Adrenal gland (tissue), 9 donors: ENCODE measurements at regions not wholly inside any gene's neighbourhood (a gene's known extent, or its start where the extent isn't known, plus 50 kb on each side); places are given as distances from the start of the nearest gene placed in this dataset.

ENCODE experiments used
- DNase-seq, 7 donors: peaks; one replicate each; pipeline ENCODE4 v3.0.0-alpha.2; 2019 to 2020
- H3K27ac ChIP-seq, 5 donors: fragments of 200-600 bp; sonication (generic) in 4 of 5; 1 replicate in 3 of 5; 2 replicates in 2 of 5; pipeline versions ENCODE4 v1.5.1 to v1.8.0; 2016 to 2020; ENCODE audit warnings: mild to moderate bottlenecking in 1 of 5
- H3K27me3 ChIP-seq: fragments of 200-600 bp; 2 replicates; pipeline ENCODE4 v1.8.0; 2021
- H3K36me3 ChIP-seq, 2 donors: fragments of 200-600 bp; replicated peaks in 1 of 2; 1 replicate in 1 of 2; 2 replicates in 1 of 2; pipeline versions ENCODE4 v1.5.1 to v1.8.0; 2018 to 2022
- H3K4me1 ChIP-seq, 2 donors: fragments of 200-600 bp; replicated peaks in 1 of 2; 1 replicate in 1 of 2; 2 replicates in 1 of 2; pipeline versions ENCODE4 v1.5.1 to v1.8.0; 2018 to 2021
- H3K4me3 ChIP-seq, 4 donors: fragments of 200-600 bp; sonication (generic) in 3 of 4; one replicate each; pipeline ENCODE4 v1.5.1; 2016 to 2018
- H3K9me3 ChIP-seq, 3 donors: fragments of 200-600 bp; sonication (generic) in 1 of 3; replicated peaks in 1 of 3; 1 replicate in 2 of 3; 2 replicates in 1 of 3; pipeline versions ENCODE4 v1.5.1 to v1.8.0; 2016 to 2021
- CTCF ChIP-seq, 6 experiments: fragments of 450-650 bp in 4 of 6; fragments of 200-600 bp in 2 of 6; sonication (generic) in 1 of 6; IDR thresholded peaks; 1 replicate in 5 of 6; 2 replicates in 1 of 6; pipeline versions ENCODE4 v1.5.1 to v1.8.0; 2016 to 2021; ENCODE audit warnings: antibody characterized with exemption in 6 of 6, mild to moderate bottlenecking in 2 of 6, moderate library complexity in 1 of 6
- POLR2A ChIP-seq, 2 donors: fragments of 450-650 bp; IDR thresholded peaks; one replicate each; pipeline ENCODE4 v1.6.1; 2017; ENCODE audit warnings: antibody characterized with exemption in 2 of 2, mild to moderate bottlenecking in 2 of 2, moderate library complexity in 1 of 2
- WGBS, 4 donors: extraction: QIAGEN DNeasy Blood & Tissue Kit in 2 of 4; methylation state at CpG; one replicate each; pipeline versions ENCODE4 v1.1.5 to v1.1.7; 2013 to 2017; 5-methylcytosine and 5-hydroxymethylcytosine counted together
- intact Hi-C, 2 donors: fragments of 100-400 bp; cut with DNase I; formaldehyde crosslinking; loops; one replicate each; pipeline versions ENCODE4 v1.14.1 to v1.15.0; 2022 to 2023
- donor health status: healthy with polysubstance abuse.
- donor health status: Bipolar disorder and iron deficiency.
- donor health status: DM: yes; HTN: yes; CAD: no.
- donor health status: DM: no; HTN: no; CAD: no.
- donor health status: DM: no; HTN: no; CAD: no.

GRCh38 chr3:30474371-30474770 lies 132.0 kb upstream of the TGFBR2 start:
- Histone ChIP-seq H3K27me3 (no peaks in the 10 kb centered on the region), H3K4me1 (peaks cover 0 to 31% of the 10 kb centered on the region in 2 donors), H3K27ac (peak overlapping the region in 2 of 5 donors; percentile 19 to 83), H3K36me3 (no peaks in the 10 kb centered on the region), H3K9me3 (no peaks in the 10 kb centered on the region), H3K4me3 (no peak overlapping the region)
- intact Hi-C loops = no loop called here
- DNase-seq = no peak
- WGBS, 4 donors = 65 to 74% (median 69%) methylated on average over 1 of the region's 1 CpG
- no peak for TF ChIP-seq CTCF (IDR thresholded peaks at IDR 0.05)
- no peak for TF ChIP-seq POLR2A (IDR thresholded peaks at IDR 0.05)

- intact Hi-C loops = no loop called here
- no peak overlapping the region for H3K27ac ChIP-seq
Observed at GRCh38 chr3:30475038-30475808, 131.2 kb upstream of the TGFBR2 start.

GRCh38 chr3:30475809-30476178 lies 130.6 kb upstream of the TGFBR2 start:
- peaks cover 0 to 43% of the 10 kb centered on the region in 2 donors for H3K4me1 ChIP-seq
- no peak for DNase-seq
- H3K9me3 ChIP-seq = no peaks in the 10 kb centered on the region
- H3K4me3 ChIP-seq = no peak overlapping the region
- no peak overlapping the region for H3K27ac ChIP-seq
- intact Hi-C loops = no loop called here
- H3K27me3 ChIP-seq = no peaks in the 10 kb centered on the region
- 91 to 95% (median 94%) methylated on average over 2 of the region's 2 CpGs for WGBS, 4 donors
- no peak for TF ChIP-seq CTCF (IDR thresholded peaks at IDR 0.05)
- TF ChIP-seq POLR2A (IDR thresholded peaks at IDR 0.05) = no peak
- no peaks in the 10 kb centered on the region for H3K36me3 ChIP-seq

More at GRCh38 chr3:30475038-30475808, 131.2 kb upstream of the TGFBR2 start:
- H3K4me3 ChIP-seq = no peak overlapping the region
- no peaks in the 10 kb centered on the region for H3K9me3 ChIP-seq
- no peak for DNase-seq
- no peaks in the 10 kb centered on the region for H3K36me3 ChIP-seq
- H3K27me3 ChIP-seq = no peaks in the 10 kb centered on the region
- 91 to 97% (median 93%) methylated on average over 5 of the region's 5 CpGs for WGBS, 4 donors
- TF ChIP-seq POLR2A (IDR thresholded peaks at IDR 0.05) (no peak), CTCF (IDR thresholded peaks at IDR 0.05) (no peak)
- peaks cover 0 to 39% of the 10 kb centered on the region in 2 donors for H3K4me1 ChIP-seq

DNA sequence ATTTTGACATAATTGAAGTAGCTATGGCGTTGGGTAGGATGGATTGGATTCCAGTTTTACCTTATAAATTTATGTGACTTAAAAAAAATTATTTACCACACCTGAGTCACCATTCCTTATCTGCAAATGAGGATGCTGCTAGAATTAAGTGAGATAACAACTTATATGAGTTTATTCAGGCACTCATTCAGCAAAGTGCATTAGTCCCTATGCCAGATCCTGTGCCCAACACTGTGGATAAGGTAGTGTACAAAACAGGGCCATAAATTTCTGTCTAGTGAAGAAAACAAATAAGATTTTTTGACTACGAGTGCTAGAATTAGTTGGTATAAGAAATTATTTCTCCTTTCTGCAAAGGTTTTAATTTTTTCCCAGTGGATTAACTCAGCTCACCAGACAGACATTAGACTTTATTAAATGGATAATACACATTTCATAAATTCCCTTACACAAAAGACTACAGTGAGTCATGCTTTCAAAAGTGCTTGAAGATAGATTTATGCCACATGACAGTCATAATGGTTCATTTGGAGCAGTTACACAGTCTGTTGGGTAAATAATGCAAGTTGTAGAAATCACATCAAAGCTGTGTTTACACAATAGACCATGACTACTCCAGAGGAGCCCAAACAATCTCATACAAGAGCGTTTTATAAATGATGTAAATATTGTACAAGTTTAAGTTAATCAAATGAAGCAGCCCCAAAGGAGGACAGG lies 129.9 kb upstream of the TGFBR2 start:
- Histone ChIP-seq H3K4me3 (no peak overlapping the region), H3K27ac (no peak overlapping the region), H3K27me3 (no peaks in the 10 kb centered on the region), H3K36me3 (no peaks in the 10 kb centered on the region), H3K9me3 (no peaks in the 10 kb centered on the region), H3K4me1 (peaks cover 0 to 38% of the 10 kb centered on the region in 2 donors)
- intact Hi-C loops = no loop called here
- DNase-seq = no peak
- TF ChIP-seq POLR2A (IDR thresholded peaks at IDR 0.05) (no peak), CTCF (IDR thresholded peaks at IDR 0.05) (no peak)
- WGBS, 4 donors = 80 to 88% (median 87%) methylated on average over 3 of the region's 3 CpGs
